Natural killer cell (primary cell): ENCODE measurements at regions not wholly inside any gene's neighbourhood (a gene's known extent, or its start where the extent isn't known, plus 50 kb on each side); places are given as distances from the start of the nearest gene placed in this dataset.

Experiments used
- ATAC-seq, 3 donors: fragments of 150-1000 bp in 2 of 3; fragments of 200-7000 bp in 1 of 3; cut with Tn5 transposase; 1 replicate in 1 of 3; 2 replicates in 2 of 3; pipeline ENCODE4 v1.10.0; 2021; ENCODE audit warnings: mild to moderate bottlenecking in 2 of 3, moderate library complexity in 2 of 3
- DNase-seq, 2 donors: peaks; one replicate each; pipeline versions ENCODE4 v3.0.0 to v3.0.0-alpha.2; 2013 to 2021; ENCODE audit warnings: mixed read lengths in 1 of 2
- H3K27ac ChIP-seq: one replicate; pipeline ENCODE4 v1.5.1; 2013; ENCODE audit warnings: mild to moderate bottlenecking, low read length
- H3K27me3 ChIP-seq: one replicate; pipeline ENCODE4 v1.6.1; 2013; ENCODE audit warnings: low read length; ENCODE audit not compliant: control insufficient read depth, insufficient read depth
- H3K36me3 ChIP-seq: one replicate; pipeline ENCODE4 v1.6.1; 2013; ENCODE audit warnings: low read length; ENCODE audit not compliant: control insufficient read depth, insufficient read depth
- H3K4me1 ChIP-seq: one replicate; pipeline ENCODE4 v1.6.1; 2013; ENCODE audit warnings: low read length; ENCODE audit not compliant: control insufficient read depth, insufficient read depth
- H3K4me3 ChIP-seq: one replicate; pipeline ENCODE4 v1.5.1; 2013; ENCODE audit warnings: low read length
- H3K9me3 ChIP-seq: one replicate; pipeline ENCODE4 v1.6.1; 2013; ENCODE audit warnings: low read length; ENCODE audit not compliant: control insufficient read depth, insufficient read depth
- H3K27ac Mint-ChIP-seq, 2 donors: one replicate each; pipeline ENCODE4 v1.8.0; 2022; ENCODE audit warnings: mild to moderate bottlenecking in 2 of 2, mixed read lengths in 2 of 2, moderate library complexity in 1 of 2
- H3K27me3 Mint-ChIP-seq, 2 donors: one replicate each; pipeline ENCODE4 v1.8.0; 2022; ENCODE audit warnings: low read depth in 2 of 2, mixed read lengths in 2 of 2
- H3K36me3 Mint-ChIP-seq: one replicate; pipeline ENCODE4 v1.8.0; 2022; ENCODE audit warnings: mixed read lengths
- H3K4me1 Mint-ChIP-seq, 2 donors: one replicate each; pipeline ENCODE4 v1.8.0; 2022; ENCODE audit warnings: mixed read lengths in 2 of 2
- H3K4me3 Mint-ChIP-seq: one replicate; pipeline ENCODE4 v1.8.0; 2022; ENCODE audit warnings: mild to moderate bottlenecking, moderate library complexity, mixed read lengths
- H3K9me3 Mint-ChIP-seq, 2 donors: one replicate each; pipeline ENCODE4 v1.8.0; 2022; ENCODE audit warnings: mixed read lengths in 2 of 2
- CTCF ChIP-seq: fragments of 200-600 bp; IDR thresholded peaks from one replicate; pipeline ENCODE4 v1.8.0; 2022; ENCODE audit warnings: antibody characterized with exemption
- WGBS: methylation state at CpG from one replicate; pipeline ENCODE4 v1.1.7; 2013; ENCODE audit warnings: missing lambda C conversion rate; ENCODE audit not compliant: insufficient coverage; 5-methylcytosine and 5-hydroxymethylcytosine counted together
- intact Hi-C: fragments of 100-400 bp; cut with micrococcal nuclease; formaldehyde crosslinking; loops from one replicate; pipeline ENCODE4 v1.14.2; 2022

- Histone ChIP-seq H3K27me3 (no peaks in the 10 kb centered on the region), H3K4me1 (no peaks in the 10 kb centered on the region), H3K36me3 (no peaks in the 10 kb centered on the region), H3K4me3 (no peak overlapping the region), H3K9me3 (no peaks in the 10 kb centered on the region), H3K27ac (no peak overlapping the region)
- no peak for TF ChIP-seq CTCF
- Mint-ChIP-seq H3K4me1 (no peaks in the 10 kb centered on the region), H3K36me3 (no peaks in the 10 kb centered on the region), H3K9me3 (peaks cover 5 to 9% of the 10 kb centered on the region in 2 donors), H3K27me3 (no peaks in the 10 kb centered on the region), H3K4me3 (no peak overlapping the region), H3K27ac (no peak overlapping the region)
- ATAC-seq (no peak), DNase-seq (no peak)
- no CpG with 5 or more reads among the region's 2 CpGs for WGBS
- intact Hi-C loops, result no loop called here
These were observed 372.8 kb downstream of the TMX3 start for GRCh38 chr18:68342039-68342659.

- H3K9me3 Mint-ChIP-seq, result peaks cover 5 to 9% of the 10 kb centered on the region in 2 donors
- H3K9me3 ChIP-seq, result no peaks in the 10 kb centered on the region
- WGBS, result no CpG with 5 or more reads among the region's 1 CpG
- DNase-seq (no peak), ATAC-seq (no peak)
- H3K27ac Mint-ChIP-seq, result no peak overlapping the region
- no peak for TF ChIP-seq CTCF
- no peaks in the 10 kb centered on the region for H3K4me1 ChIP-seq
- no peak overlapping the region for H3K27ac ChIP-seq
- no peaks in the 10 kb centered on the region for H3K36me3 Mint-ChIP-seq
- H3K4me1 Mint-ChIP-seq, result no peaks in the 10 kb centered on the region
- H3K36me3 ChIP-seq, result no peaks in the 10 kb centered on the region
- intact Hi-C loops, result no loop called here
- H3K27me3 Mint-ChIP-seq, result no peaks in the 10 kb centered on the region
- H3K4me3 ChIP-seq, result no peak overlapping the region
- no peak overlapping the region for H3K4me3 Mint-ChIP-seq
- no peaks in the 10 kb centered on the region for H3K27me3 ChIP-seq
These were observed 374.3 kb downstream of the TMX3 start for GRCh38 chr18:68340606-68341005.

- Histone ChIP-seq H3K4me1 (no peaks in the 10 kb centered on the region), H3K9me3 (no peaks in the 10 kb centered on the region), H3K27me3 (no peaks in the 10 kb centered on the region), H3K4me3 (no peak overlapping the region), H3K36me3 (no peaks in the 10 kb centered on the region), H3K27ac (no peak overlapping the region)
- ATAC-seq (no peak), DNase-seq (no peak)
- TF ChIP-seq CTCF, result no peak
- Mint-ChIP-seq H3K9me3 (peaks cover 4 to 9% of the 10 kb centered on the region in 2 donors), H3K36me3 (no peaks in the 10 kb centered on the region), H3K4me1 (no peaks in the 10 kb centered on the region), H3K27ac (no peak overlapping the region), H3K27me3 (no peaks in the 10 kb centered on the region), H3K4me3 (no peak overlapping the region)
- intact Hi-C loops, result no loop called here
These were observed 384.2 kb downstream of the TMX3 start for GRCh38 chr18:68330658-68331057.

GRCh38 chr18:68323921-68324320 is 391.0 kb downstream of the TMX3 start:
- no peak overlapping the region for H3K4me3 ChIP-seq
- DNase-seq, result no peak
- no peaks in the 10 kb centered on the region for H3K36me3 Mint-ChIP-seq
- H3K9me3 ChIP-seq, result no peaks in the 10 kb centered on the region
- H3K4me1 ChIP-seq, result no peaks in the 10 kb centered on the region
- no peak for ATAC-seq
- intact Hi-C loops, result no loop called here
- H3K36me3 ChIP-seq, result no peaks in the 10 kb centered on the region
- H3K4me3 Mint-ChIP-seq, result no peak overlapping the region
- no peaks in the 10 kb centered on the region for H3K27me3 Mint-ChIP-seq
- peaks cover 7% of the 10 kb centered on the region in 2 donors for H3K9me3 Mint-ChIP-seq
- H3K27me3 ChIP-seq, result no peaks in the 10 kb centered on the region
- no peaks in the 10 kb centered on the region for H3K4me1 Mint-ChIP-seq
- H3K27ac ChIP-seq, result no peak overlapping the region
- no peak overlapping the region for H3K27ac Mint-ChIP-seq
- TF ChIP-seq CTCF, result no peak
